HG03196 (cell line): ENCODE measurements at regions not wholly inside any gene's neighbourhood (a gene's known extent, or its start where the extent isn't known, plus 50 kb on each side); places are given as distances from the start of the nearest gene placed in this dataset.

Experiments used
- ATAC-seq: cut with Tn5 transposase; IDR thresholded peaks from one replicate; pipeline ENCODE4 v1.9.1; 2021; ENCODE audit not compliant: unreplicated experiment

GRCh38 chr6:14968056-14968637 lies 277.7 kb upstream of the JARID2 start:
- ATAC-seq, result no peak

- no peak for ATAC-seq
These were observed 276.7 kb upstream of the JARID2 start for GRCh38 chr6:14969126-14969525.

- ATAC-seq, result no peak
These were observed 273.3 kb upstream of the JARID2 start for GRCh38 chr6:14972379-14973067.

- ATAC-seq, result no peak
These were observed 271.5 kb upstream of the JARID2 start for GRCh38 chr6:14974372-14974771.

GRCh38 chr6:14974792-14975470 lies 270.9 kb upstream of the JARID2 start:
- ATAC-seq, result no peak

- ATAC-seq, result no peak
These were observed 270.4 kb upstream of the JARID2 start for GRCh38 chr6:14975471-14975817.

- ATAC-seq, result no peak
These were observed 268.0 kb upstream of the JARID2 start for GRCh38 chr6:14977747-14978382.

GRCh38 chr6:14981960-14982359 lies 263.9 kb upstream of the JARID2 start:
- no peak for ATAC-seq

GRCh38 chr6:14983599-14984518 lies 262.0 kb upstream of the JARID2 start:
- no peak for ATAC-seq

GRCh38 chr6:14984519-14984853 lies 261.4 kb upstream of the JARID2 start:
- ATAC-seq, result no peak

GRCh38 chr6:14985366-14985765 lies 260.5 kb upstream of the JARID2 start:
- no peak for ATAC-seq

- ATAC-seq, result no peak
These were observed 259.5 kb upstream of the JARID2 start for GRCh38 chr6:14986370-14986769.

- ATAC-seq, result no peak
These were observed 258.4 kb upstream of the JARID2 start for GRCh38 chr6:14987490-14987889.

GRCh38 chr6:14992382-14992781 lies 253.5 kb upstream of the JARID2 start:
- ATAC-seq, result no peak

GRCh38 chr6:14995208-14995607 lies 250.7 kb upstream of the JARID2 start:
- ATAC-seq, result no peak

- ATAC-seq, result no peak
These were observed 249.8 kb upstream of the JARID2 start for GRCh38 chr6:14995966-14996602.

GRCh38 chr6:14996892-14997291 lies 249.0 kb upstream of the JARID2 start:
- no peak for ATAC-seq

- no peak for ATAC-seq
These were observed 248.4 kb upstream of the JARID2 start for GRCh38 chr6:14997507-14997906.

- ATAC-seq, result no peak
These were observed 246.8 kb upstream of the JARID2 start for GRCh38 chr6:14999106-14999505.

- no peak for ATAC-seq
These were observed 244.5 kb upstream of the JARID2 start for GRCh38 chr6:15001326-15001910.
